GDM1 (cell line): ENCODE measurements at regions not wholly inside any gene's neighbourhood (a gene's known extent, or its start where the extent isn't known, plus 50 kb on each side); places are given as distances from the start of the nearest gene placed in this dataset.
"Not testable (repeated sequence)": the region's sequence is repeated elsewhere in the genome, so short reads cannot be mapped to it uniquely, and the experiment has no call there.

Experiments
- DNase-seq: peaks from one replicate; lab custom pipeline; 2025; lab: John Stamatoyannopoulos, UW

- no peak for DNase-seq
Observed at GRCh38 chr3:178097576-178097975, 438.7 kb upstream of the KCNMB2 start.

- DNase-seq = no peak
Observed at GRCh38 chr3:178099274-178099673, 437.0 kb upstream of the KCNMB2 start.

GRCh38 chr3:178099862-178100261 is 436.4 kb upstream of the KCNMB2 start:
- DNase-seq = no peak

- no peak for DNase-seq
Observed at GRCh38 chr3:178100908-178101307, 435.3 kb upstream of the KCNMB2 start.

GRCh38 chr3:178103140-178103539 is 433.1 kb upstream of the KCNMB2 start:
- DNase-seq = no peak

- no peak for DNase-seq
Observed at GRCh38 chr3:178107804-178108203, 428.4 kb upstream of the KCNMB2 start.

- no peak for DNase-seq
Observed at GRCh38 chr3:178109691-178110090, 426.5 kb upstream of the KCNMB2 start.

GRCh38 chr3:178112134-178112533 is 424.1 kb upstream of the KCNMB2 start:
- DNase-seq = no peak

- not testable (repeated sequence) for DNase-seq
Observed at GRCh38 chr3:178112552-178112951, 423.7 kb upstream of the KCNMB2 start.

- DNase-seq = no peak
Observed at GRCh38 chr3:178117641-178118040, 418.6 kb upstream of the KCNMB2 start.

GRCh38 chr3:178119608-178120295 is 416.5 kb upstream of the KCNMB2 start:
- DNase-seq = not testable (repeated sequence)

- no peak for DNase-seq
Observed at GRCh38 chr3:178120367-178120766, 415.9 kb upstream of the KCNMB2 start.

- no peak for DNase-seq
Observed at GRCh38 chr3:178126686-178127085, 409.6 kb upstream of the KCNMB2 start.

GRCh38 chr3:178127221-178127620 is 409.0 kb upstream of the KCNMB2 start:
- no peak for DNase-seq

- DNase-seq = no peak
Observed at GRCh38 chr3:178129109-178129508, 407.1 kb upstream of the KCNMB2 start.

GRCh38 chr3:178131801-178132200 is 404.4 kb upstream of the KCNMB2 start:
- no peak for DNase-seq

GRCh38 chr3:178137206-178137605 is 399.0 kb upstream of the KCNMB2 start:
- DNase-seq = no peak

- no peak for DNase-seq
Observed at GRCh38 chr3:178137831-178138230, 398.4 kb upstream of the KCNMB2 start.

- no peak for DNase-seq
Observed at GRCh38 chr3:178139116-178139515, 397.1 kb upstream of the KCNMB2 start.

- DNase-seq = no peak
Observed at GRCh38 chr3:178140531-178141304, 395.5 kb upstream of the KCNMB2 start.

GRCh38 chr3:178141305-178141684 is 394.9 kb upstream of the KCNMB2 start:
- DNase-seq = not testable (repeated sequence)

GRCh38 chr3:178146406-178146831 is 389.8 kb upstream of the KCNMB2 start:
- no peak for DNase-seq

GRCh38 chr3:178147001-178147400 is 389.2 kb upstream of the KCNMB2 start:
- no peak for DNase-seq
